Inflammatory macrophage treated with lipopolysaccharide for 1 hour (primary cell): ENCODE measurements at regions not wholly inside any gene's neighbourhood (a gene's known extent, or its start where the extent isn't known, plus 50 kb on each side); places are given as distances from the start of the nearest gene placed in this dataset.

Experiments used
- DNase-seq, 2 donors: peaks; one replicate each; pipeline ENCODE4 v3.0.0-alpha.2; 2020 to 2022

- DNase-seq = no peak
These were observed 65.7 kb upstream of the GLI2 start for GRCh38 chr2:120669971-120670370.

GRCh38 chr2:120670371-120670770 lies 65.3 kb upstream of the GLI2 start:
- no peak for DNase-seq

GRCh38 chr2:120670771-120671480 lies 64.7 kb upstream of the GLI2 start:
- DNase-seq = no peak

- no peak for DNase-seq
These were observed 63.0 kb upstream of the GLI2 start for GRCh38 chr2:120672526-120673204.

GRCh38 chr2:120673205-120673550 lies 62.5 kb upstream of the GLI2 start:
- DNase-seq = no peak

- DNase-seq = no peak
These were observed 62.1 kb upstream of the GLI2 start for GRCh38 chr2:120673571-120674061.

GRCh38 chr2:120674246-120675170 lies 61.2 kb upstream of the GLI2 start:
- no peak for DNase-seq

- peak; percentile 9 to 62 for DNase-seq
These were observed 60.1 kb upstream of the GLI2 start for GRCh38 chr2:120675460-120676130.

- DNase-seq = no peak
These were observed 58.4 kb upstream of the GLI2 start for GRCh38 chr2:120677221-120677620.

GRCh38 chr2:120677696-120678247 lies 57.9 kb upstream of the GLI2 start:
- DNase-seq = no peak

- DNase-seq = no peak
These were observed 57.4 kb upstream of the GLI2 start for GRCh38 chr2:120678251-120678650.

- DNase-seq = no peak
These were observed 56.7 kb upstream of the GLI2 start for GRCh38 chr2:120678926-120679325.

- no peak for DNase-seq
These were observed 56.1 kb upstream of the GLI2 start for GRCh38 chr2:120679526-120679925.

GRCh38 chr2:120680136-120680761 lies 55.4 kb upstream of the GLI2 start:
- DNase-seq = peak; percentile 42 to 83

- DNase-seq = no peak
These were observed 54.5 kb upstream of the GLI2 start for GRCh38 chr2:120681181-120681580.

GRCh38 chr2:120681696-120682288 lies 53.9 kb upstream of the GLI2 start:
- no peak for DNase-seq

GRCh38 chr2:120682654-120683053 lies 53.0 kb upstream of the GLI2 start:
- DNase-seq = no peak

GRCh38 chr2:120683081-120683480 lies 52.6 kb upstream of the GLI2 start:
- DNase-seq = no peak

- DNase-seq = no peak
These were observed 52.0 kb upstream of the GLI2 start for GRCh38 chr2:120683701-120684100.

- DNase-seq = no peak
These were observed 51.2 kb upstream of the GLI2 start for GRCh38 chr2:120684289-120685065.
